ENCODE measurements at regions not wholly inside any gene's neighbourhood (a gene's known extent, or its start where the extent isn't known, plus 50 kb on each side); places are given as distances from the start of the nearest gene placed in this dataset.

- peak; percentile 34 for DNase-seq (ENCODE audit: low read depth)
- no peak for TF ChIP-seq CTCF (IDR thresholded peaks at IDR 0.05; ENCODE audit: insufficient read depth, low read depth, low read length, missing control alignments)
- H3K4me3 ChIP-seq (ENCODE audit: low read depth, low read length): no peak overlapping the region
Observed at GRCh38 chr6:48027704-48028435, 83.1 kb downstream of the PTCHD4 start.

GRCh38 chr6:48024956-48025355, 86.0 kb downstream of the PTCHD4 start:
- H3K4me3 ChIP-seq (ENCODE audit: low read depth, low read length): no peak overlapping the region
- DNase-seq (ENCODE audit: low read depth): no peak
- TF ChIP-seq CTCF (IDR thresholded peaks at IDR 0.05; ENCODE audit: insufficient read depth, low read depth, low read length, missing control alignments): no peak

GRCh38 chr6:48021904-48022303, 89.1 kb downstream of the PTCHD4 start:
- no peak for DNase-seq (ENCODE audit: low read depth)
- no peak overlapping the region for H3K4me3 ChIP-seq (ENCODE audit: low read depth, low read length)
- TF ChIP-seq CTCF (IDR thresholded peaks at IDR 0.05; ENCODE audit: insufficient read depth, low read depth, low read length, missing control alignments): no peak

GRCh38 chr6:48016020-48016755, 94.8 kb downstream of the PTCHD4 start:
- no peak for DNase-seq (ENCODE audit: low read depth)
- no peak overlapping the region for H3K4me3 ChIP-seq (ENCODE audit: low read depth, low read length)
- no peak for TF ChIP-seq CTCF (IDR thresholded peaks at IDR 0.05; ENCODE audit: insufficient read depth, low read depth, low read length, missing control alignments)

- H3K4me3 ChIP-seq (ENCODE audit: low read depth, low read length): no peak overlapping the region
- TF ChIP-seq CTCF (IDR thresholded peaks at IDR 0.05; ENCODE audit: insufficient read depth, low read depth, low read length, missing control alignments): no peak
- no peak for DNase-seq (ENCODE audit: low read depth)
Observed at GRCh38 chr6:47992809-47993208, 118.2 kb downstream of the PTCHD4 start.

GRCh38 chr6:47983491-47983890, 127.5 kb downstream of the PTCHD4 start:
- no peak for DNase-seq (ENCODE audit: low read depth)
- TF ChIP-seq CTCF (IDR thresholded peaks at IDR 0.05; ENCODE audit: insufficient read depth, low read depth, low read length, missing control alignments): no peak
- H3K4me3 ChIP-seq (ENCODE audit: low read depth, low read length): no peak overlapping the region

Data from GM12865 (cell line).